Osteoblast (primary cell): ENCODE measurements at regions not wholly inside any gene's neighbourhood (a gene's known extent, or its start where the extent isn't known, plus 50 kb on each side); places are given as distances from the start of the nearest gene placed in this dataset.

ENCODE experiments used
- DNase-seq: peaks from one replicate; pipeline ENCODE4 v3.0.0; 2011; ENCODE audit warnings: low spot score, mixed read lengths; ENCODE audit not compliant: insufficient read length; ENCODE audit errors: missing footprints
- H2AFZ ChIP-seq: 2 replicates; pipeline ENCODE4 v1.6.0; 2011; ENCODE audit warnings: mild to moderate bottlenecking, low read length
- H3K27ac ChIP-seq: 2 replicates; pipeline ENCODE4 v1.5.1; 2011; ENCODE audit warnings: mild to moderate bottlenecking, low read depth, low read length, moderate library complexity
- H3K27me3 ChIP-seq: 2 replicates; pipeline ENCODE4 v1.6.0; 2012; ENCODE audit warnings: mild to moderate bottlenecking, control low read depth, inconsistent platforms, low read length, moderate library complexity; ENCODE audit not compliant: insufficient read depth
- H3K36me3 ChIP-seq: 2 replicates; pipeline ENCODE4 v1.5.1; 2011; ENCODE audit warnings: mild to moderate bottlenecking, low read length, control low read depth, moderate library complexity; ENCODE audit not compliant: insufficient read depth
- H3K4me1 ChIP-seq: 2 replicates; pipeline ENCODE4 v1.5.1; 2011; ENCODE audit warnings: mild to moderate bottlenecking, low read length, control low read depth, moderate library complexity; ENCODE audit not compliant: insufficient read depth
- H3K4me2 ChIP-seq: 2 replicates; pipeline ENCODE4 v1.6.0; 2011; ENCODE audit warnings: mild to moderate bottlenecking, low read length; ENCODE audit not compliant: insufficient read depth
- H3K4me3 ChIP-seq: fragments of 200-600 bp; sonication (generic); 3 replicates; pipeline ENCODE4 v1.5.1; 2012; ENCODE audit warnings: mild to moderate bottlenecking, low read length, inconsistent platforms; ENCODE audit not compliant: insufficient read depth
- H3K79me2 ChIP-seq: 2 replicates; pipeline ENCODE4 v1.6.0; 2012; ENCODE audit warnings: mild to moderate bottlenecking, low read length, control low read depth, inconsistent platforms; ENCODE audit not compliant: insufficient read depth
- H3K9me3 ChIP-seq: 2 replicates; pipeline ENCODE4 v1.5.1; 2011; ENCODE audit warnings: low read depth, low read length, control low read depth
- H4K20me1 ChIP-seq: 2 replicates; pipeline ENCODE4 v1.6.0; 2012; ENCODE audit warnings: mild to moderate bottlenecking, low read length, control low read depth; ENCODE audit not compliant: insufficient read depth
- TF ChIP-seq, protein P1 (sequence below): IDR thresholded peaks from 2 replicates; pipeline ENCODE4 v1.5.1; 2011; ENCODE audit warnings: mild to moderate bottlenecking, low read depth, low read length, moderate library complexity; ENCODE audit errors: extremely low read depth

DNA sequence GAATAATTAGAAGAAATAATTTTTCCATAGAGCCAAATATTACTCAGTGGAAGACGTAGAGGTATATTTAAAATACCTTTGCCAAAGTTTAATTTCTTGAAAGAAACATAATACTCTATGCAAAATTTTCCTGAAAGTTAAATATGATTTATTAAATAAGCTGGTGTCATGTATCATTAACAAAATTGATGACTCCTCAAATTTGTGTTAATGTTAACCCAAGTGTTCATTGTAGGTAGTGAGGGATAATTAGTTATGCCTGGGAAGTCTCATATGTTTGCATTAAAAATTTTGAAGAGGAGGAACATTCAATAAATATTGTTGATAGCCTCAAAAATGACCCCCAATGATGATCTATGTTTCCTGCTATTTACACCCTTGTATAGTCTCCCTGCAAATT is 292.7 kb upstream of the AMOT start:
- no peak overlapping the region for H2AFZ ChIP-seq
- no peaks in the 10 kb centered on the region for H3K9me3 ChIP-seq
- H3K36me3 ChIP-seq: no peaks in the 10 kb centered on the region
- H3K4me1 ChIP-seq: no peaks in the 10 kb centered on the region
- H3K27me3 ChIP-seq: peaks cover 6% of the 10 kb centered on the region
- TF ChIP-seq, protein P1, sequence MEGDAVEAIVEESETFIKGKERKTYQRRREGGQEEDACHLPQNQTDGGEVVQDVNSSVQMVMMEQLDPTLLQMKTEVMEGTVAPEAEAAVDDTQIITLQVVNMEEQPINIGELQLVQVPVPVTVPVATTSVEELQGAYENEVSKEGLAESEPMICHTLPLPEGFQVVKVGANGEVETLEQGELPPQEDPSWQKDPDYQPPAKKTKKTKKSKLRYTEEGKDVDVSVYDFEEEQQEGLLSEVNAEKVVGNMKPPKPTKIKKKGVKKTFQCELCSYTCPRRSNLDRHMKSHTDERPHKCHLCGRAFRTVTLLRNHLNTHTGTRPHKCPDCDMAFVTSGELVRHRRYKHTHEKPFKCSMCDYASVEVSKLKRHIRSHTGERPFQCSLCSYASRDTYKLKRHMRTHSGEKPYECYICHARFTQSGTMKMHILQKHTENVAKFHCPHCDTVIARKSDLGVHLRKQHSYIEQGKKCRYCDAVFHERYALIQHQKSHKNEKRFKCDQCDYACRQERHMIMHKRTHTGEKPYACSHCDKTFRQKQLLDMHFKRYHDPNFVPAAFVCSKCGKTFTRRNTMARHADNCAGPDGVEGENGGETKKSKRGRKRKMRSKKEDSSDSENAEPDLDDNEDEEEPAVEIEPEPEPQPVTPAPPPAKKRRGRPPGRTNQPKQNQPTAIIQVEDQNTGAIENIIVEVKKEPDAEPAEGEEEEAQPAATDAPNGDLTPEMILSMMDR: no peak
- H4K20me1 ChIP-seq: no peaks in the 10 kb centered on the region
- no peak overlapping the region for H3K4me3 ChIP-seq
- DNase-seq: no peak
- H3K79me2 ChIP-seq: no peaks in the 10 kb centered on the region
- no peak overlapping the region for H3K27ac ChIP-seq
- no peak overlapping the region for H3K4me2 ChIP-seq

DNA sequence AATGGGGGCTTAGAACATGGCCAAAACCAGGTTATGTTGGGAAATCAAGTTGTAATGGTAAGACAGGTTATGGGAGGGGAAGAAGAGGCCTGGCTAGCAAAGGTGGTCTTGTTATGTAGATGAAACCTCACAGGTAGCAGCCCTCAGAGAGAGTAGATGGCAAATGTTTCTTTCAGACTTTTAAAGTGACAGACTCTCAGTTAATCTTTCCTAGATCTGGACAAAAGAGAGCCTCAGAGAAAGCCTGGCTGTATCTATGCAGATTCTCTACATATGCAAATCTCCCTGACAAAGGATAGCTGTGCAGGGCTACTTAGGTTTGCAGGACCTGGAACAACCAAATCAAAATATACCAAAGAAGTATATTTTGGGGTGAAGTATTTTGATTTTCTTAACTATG is 284.1 kb upstream of the AMOT start:
- Histone ChIP-seq H3K4me3 (no peak overlapping the region), H2AFZ (no peak overlapping the region), H3K79me2 (no peaks in the 10 kb centered on the region)

DNA sequence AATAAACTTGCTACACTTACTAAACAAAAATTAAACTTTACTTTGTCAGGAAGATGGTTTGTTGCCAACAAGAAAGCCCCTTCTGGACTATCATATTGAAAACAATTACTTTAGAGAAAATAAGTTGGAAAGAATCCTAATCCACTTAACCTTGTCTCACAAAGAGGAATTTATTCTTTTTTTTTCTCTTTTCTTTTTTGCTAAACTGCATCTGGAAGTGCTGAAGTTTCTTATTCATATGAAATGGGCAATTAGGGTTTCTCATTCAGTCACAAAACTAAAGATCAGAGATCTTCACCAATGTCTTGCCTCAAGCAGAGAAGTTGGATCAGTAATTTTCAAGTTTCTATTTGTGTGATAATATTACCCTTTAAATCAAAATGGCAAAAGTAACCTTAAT is 234.9 kb upstream of the AMOT start:
- Histone ChIP-seq H3K4me2 (no peak overlapping the region), H3K4me3 (no peak overlapping the region), H3K4me1 (no peaks in the 10 kb centered on the region), H4K20me1 (no peaks in the 10 kb centered on the region), H3K27me3 (peaks cover 3% of the 10 kb centered on the region), H3K27ac (no peak overlapping the region), H2AFZ (no peak overlapping the region), H3K79me2 (no peaks in the 10 kb centered on the region), H3K9me3 (no peaks in the 10 kb centered on the region), H3K36me3 (no peaks in the 10 kb centered on the region)
- no peak for DNase-seq
- TF ChIP-seq, protein P1: no peak

More for the DNA sequence above, 284.1 kb upstream of the AMOT start:
- Histone ChIP-seq H4K20me1 (no peaks in the 10 kb centered on the region), H3K4me2 (no peak overlapping the region), H3K27me3 (no peaks in the 10 kb centered on the region), H3K36me3 (no peaks in the 10 kb centered on the region), H3K9me3 (no peaks in the 10 kb centered on the region), H3K27ac (no peak overlapping the region), H3K4me1 (no peaks in the 10 kb centered on the region)
- DNase-seq: no peak
- TF ChIP-seq, protein P1: no peak

DNA sequence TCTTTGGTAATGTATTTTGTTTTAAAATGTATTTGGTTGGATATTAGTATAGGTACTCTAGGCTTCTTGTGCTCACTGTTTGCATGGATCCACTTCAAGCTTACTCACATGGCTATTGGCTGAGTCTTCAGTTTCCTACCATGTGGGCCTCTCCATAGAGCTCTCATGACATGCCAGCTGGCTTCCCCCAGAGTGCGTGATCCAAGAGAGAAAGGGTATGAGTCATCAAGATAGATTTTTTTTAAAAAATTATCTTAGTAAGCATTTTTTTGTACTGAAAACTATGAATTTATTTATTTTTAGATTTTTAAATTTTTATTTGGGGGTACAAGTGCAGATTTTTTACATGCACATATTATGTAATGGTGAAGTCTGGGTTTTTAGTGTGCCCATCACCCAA is 219.1 kb upstream of the AMOT start:
- H4K20me1 ChIP-seq: no peaks in the 10 kb centered on the region
- H3K9me3 ChIP-seq: no peaks in the 10 kb centered on the region
- no peak overlapping the region for H3K4me2 ChIP-seq
- H3K79me2 ChIP-seq: no peaks in the 10 kb centered on the region
- no peak overlapping the region for H3K4me3 ChIP-seq
- H3K4me1 ChIP-seq: no peaks in the 10 kb centered on the region
- no peaks in the 10 kb centered on the region for H3K27me3 ChIP-seq
- no peaks in the 10 kb centered on the region for H3K36me3 ChIP-seq
- no peak overlapping the region for H2AFZ ChIP-seq
- no peak for DNase-seq
- TF ChIP-seq, protein P1: no peak
- H3K27ac ChIP-seq: no peak overlapping the region
